HEK293T (cell line): ENCODE measurements at regions not wholly inside any gene's neighbourhood (a gene's known extent, or its start where the extent isn't known, plus 50 kb on each side); places are given as distances from the start of the nearest gene placed in this dataset.

Experiments
- FOXA1 ChIP-seq: fragments of 450-650 bp; IDR thresholded peaks from 2 replicates; pipeline ENCODE4 v1.6.1; 2016; ENCODE audit warnings: mild to moderate bottlenecking
- FOXK2 ChIP-seq: fragments of 450-650 bp; IDR thresholded peaks from 2 replicates; pipeline ENCODE4 v1.6.1; 2016; ENCODE audit warnings: mild to moderate bottlenecking
- FOXM1 ChIP-seq: fragments of 450-650 bp; IDR thresholded peaks from 2 replicates; pipeline ENCODE4 v1.6.1; 2017; ENCODE audit warnings: mild to moderate bottlenecking, borderline replicate concordance
- HDGF ChIP-seq: fragments of 450-650 bp; IDR thresholded peaks from 2 replicates; pipeline ENCODE4 v1.6.1; 2017; ENCODE audit warnings: antibody characterized with exemption, borderline replicate concordance
- LEF1 ChIP-seq: fragments of 450-650 bp; IDR thresholded peaks from 2 replicates; pipeline ENCODE4 v1.6.1; 2017; ENCODE audit warnings: mild to moderate bottlenecking, borderline replicate concordance
- NFRKB ChIP-seq: fragments of 450-650 bp; IDR thresholded peaks from 2 replicates; pipeline ENCODE4 v1.6.1; 2016; ENCODE audit warnings: mild to moderate bottlenecking, moderate library complexity
- SP1 ChIP-seq: fragments of 450-650 bp; IDR thresholded peaks from 2 replicates; pipeline ENCODE4 v1.6.1; 2017
- TARDBP ChIP-seq: fragments of 450-650 bp; IDR thresholded peaks from 2 replicates; pipeline ENCODE4 v1.6.1; 2016

DNA sequence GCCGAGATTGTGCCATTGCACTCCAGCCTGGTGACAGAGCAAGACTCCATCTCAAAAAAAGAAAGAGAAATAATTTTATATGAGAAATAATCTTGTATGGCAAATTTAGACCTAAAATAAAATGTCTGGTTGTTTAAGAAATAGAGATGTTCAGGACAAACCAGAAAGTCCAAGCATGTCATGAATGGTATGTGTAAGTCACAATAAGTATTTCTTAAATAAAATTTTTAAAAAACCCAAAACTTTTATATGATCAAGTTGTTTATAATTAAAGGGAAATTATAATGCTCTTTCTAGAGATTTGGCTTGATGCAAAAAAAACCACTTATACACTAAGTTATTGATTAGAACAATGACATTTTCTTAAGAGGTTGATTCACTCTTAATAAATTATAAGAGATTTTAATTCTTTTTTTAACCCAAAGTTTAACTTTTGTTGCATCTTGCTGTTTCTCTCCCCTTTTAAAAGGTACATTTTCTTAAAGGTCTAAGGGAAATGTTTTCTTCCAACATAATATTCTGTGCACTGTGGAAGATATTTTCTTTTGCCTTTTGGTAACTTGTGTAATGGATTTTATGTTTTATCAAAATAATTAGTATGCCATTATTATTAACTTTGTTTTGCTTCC is 105.7 kb downstream of the RTP4 start:
- no peak for TF ChIP-seq SP1
- TF ChIP-seq HDGF: no peak
- no peak for TF ChIP-seq FOXA1
- TF ChIP-seq NFRKB: no peak
- no peak for TF ChIP-seq TARDBP
- no peak for TF ChIP-seq LEF1
- TF ChIP-seq FOXM1: no peak
- no peak for TF ChIP-seq FOXK2
